ENCODE measurements at regions not wholly inside any gene's neighbourhood (a gene's known extent, or its start where the extent isn't known, plus 50 kb on each side); places are given as distances from the start of the nearest gene placed in this dataset.

- H3K9ac ChIP-seq (ENCODE audit: low read length) = no peak overlapping the region
- H3K4me1 ChIP-seq (ENCODE audit: control insufficient read depth, insufficient read depth, low read length) = no peaks in the 10 kb centered on the region
- DNase-seq (ENCODE audit: low read depth) = no peak
- H3K9me3 ChIP-seq (ENCODE audit: control insufficient read depth, low read length) = peaks cover 14% of the 10 kb centered on the region
- no peaks in the 10 kb centered on the region for H3K36me3 ChIP-seq (ENCODE audit: control insufficient read depth, insufficient read depth, low read length, severe bottlenecking)
- no peaks in the 10 kb centered on the region for H3K27me3 ChIP-seq (replicated peaks; ENCODE audit: control insufficient read depth, insufficient read depth, low read length)
- no peak overlapping the region for H3K4me3 ChIP-seq (ENCODE audit: low read length)
Measured at GRCh38 chr3:25165306-25165705, 262.8 kb upstream of the RARB start.

GRCh38 chr3:25166016-25166415 lies 262.0 kb upstream of the RARB start:
- H3K27me3 ChIP-seq (replicated peaks; ENCODE audit: control insufficient read depth, insufficient read depth, low read length) = no peaks in the 10 kb centered on the region
- no peak overlapping the region for H3K9ac ChIP-seq (ENCODE audit: low read length)
- no peaks in the 10 kb centered on the region for H3K36me3 ChIP-seq (ENCODE audit: control insufficient read depth, insufficient read depth, low read length, severe bottlenecking)
- peaks cover 14% of the 10 kb centered on the region for H3K9me3 ChIP-seq (ENCODE audit: control insufficient read depth, low read length)
- DNase-seq (ENCODE audit: low read depth) = no peak
- no peak overlapping the region for H3K4me3 ChIP-seq (ENCODE audit: low read length)
- no peaks in the 10 kb centered on the region for H3K4me1 ChIP-seq (ENCODE audit: control insufficient read depth, insufficient read depth, low read length)

GRCh38 chr3:25169151-25169550 lies 258.9 kb upstream of the RARB start:
- H3K4me3 ChIP-seq (ENCODE audit: low read length) = no peak overlapping the region
- no peak for DNase-seq (ENCODE audit: low read depth)
- H3K27me3 ChIP-seq (replicated peaks; ENCODE audit: control insufficient read depth, insufficient read depth, low read length) = no peaks in the 10 kb centered on the region
- H3K9me3 ChIP-seq (ENCODE audit: control insufficient read depth, low read length) = peaks cover 12% of the 10 kb centered on the region
- H3K9ac ChIP-seq (ENCODE audit: low read length) = no peak overlapping the region
- H3K36me3 ChIP-seq (ENCODE audit: control insufficient read depth, insufficient read depth, low read length, severe bottlenecking) = no peaks in the 10 kb centered on the region
- H3K4me1 ChIP-seq (ENCODE audit: control insufficient read depth, insufficient read depth, low read length) = no peaks in the 10 kb centered on the region

GRCh38 chr3:25170021-25170420 lies 258.0 kb upstream of the RARB start:
- peaks cover 12% of the 10 kb centered on the region for H3K9me3 ChIP-seq (ENCODE audit: control insufficient read depth, low read length)
- no peak for DNase-seq (ENCODE audit: low read depth)
- no peak overlapping the region for H3K4me3 ChIP-seq (ENCODE audit: low read length)
- no peaks in the 10 kb centered on the region for H3K4me1 ChIP-seq (ENCODE audit: control insufficient read depth, insufficient read depth, low read length)
- H3K9ac ChIP-seq (ENCODE audit: low read length) = no peak overlapping the region
- no peaks in the 10 kb centered on the region for H3K27me3 ChIP-seq (replicated peaks; ENCODE audit: control insufficient read depth, insufficient read depth, low read length)
- no peaks in the 10 kb centered on the region for H3K36me3 ChIP-seq (ENCODE audit: control insufficient read depth, insufficient read depth, low read length, severe bottlenecking)

- peak; percentile 57 for DNase-seq (ENCODE audit: low read depth)
Measured at GRCh38 chr3:25171118-25171807, 256.8 kb upstream of the RARB start.

GRCh38 chr3:25171897-25172296 lies 256.2 kb upstream of the RARB start:
- Histone ChIP-seq H3K36me3 (ENCODE audit: control insufficient read depth, insufficient read depth, low read length, severe bottlenecking) (no peaks in the 10 kb centered on the region), H3K9ac (ENCODE audit: low read length) (no peak overlapping the region)

More at GRCh38 chr3:25171118-25171807, 256.8 kb upstream of the RARB start:
- Histone ChIP-seq H3K4me3 (ENCODE audit: low read length) (no peak overlapping the region), H3K9me3 (ENCODE audit: control insufficient read depth, low read length) (peaks cover 12% of the 10 kb centered on the region), H3K27me3 (replicated peaks; ENCODE audit: control insufficient read depth, insufficient read depth, low read length) (no peaks in the 10 kb centered on the region), H3K4me1 (ENCODE audit: control insufficient read depth, insufficient read depth, low read length) (no peaks in the 10 kb centered on the region), H3K9ac (ENCODE audit: low read length) (no peak overlapping the region), H3K36me3 (ENCODE audit: control insufficient read depth, insufficient read depth, low read length, severe bottlenecking) (no peaks in the 10 kb centered on the region)

GRCh38 chr3:25173606-25174005 lies 254.5 kb upstream of the RARB start:
- Histone ChIP-seq H3K9me3 (ENCODE audit: control insufficient read depth, low read length) (peaks cover 10% of the 10 kb centered on the region), H3K36me3 (ENCODE audit: control insufficient read depth, insufficient read depth, low read length, severe bottlenecking) (no peaks in the 10 kb centered on the region), H3K4me1 (ENCODE audit: control insufficient read depth, insufficient read depth, low read length) (no peaks in the 10 kb centered on the region), H3K4me3 (ENCODE audit: low read length) (no peak overlapping the region), H3K9ac (ENCODE audit: low read length) (no peak overlapping the region), H3K27me3 (replicated peaks; ENCODE audit: control insufficient read depth, insufficient read depth, low read length) (no peaks in the 10 kb centered on the region)
- no peak for DNase-seq (ENCODE audit: low read depth)

More at GRCh38 chr3:25171897-25172296, 256.2 kb upstream of the RARB start:
- H3K4me1 ChIP-seq (ENCODE audit: control insufficient read depth, insufficient read depth, low read length) = no peaks in the 10 kb centered on the region
- no peak overlapping the region for H3K4me3 ChIP-seq (ENCODE audit: low read length)
- no peaks in the 10 kb centered on the region for H3K27me3 ChIP-seq (replicated peaks; ENCODE audit: control insufficient read depth, insufficient read depth, low read length)
- peaks cover 12% of the 10 kb centered on the region for H3K9me3 ChIP-seq (ENCODE audit: control insufficient read depth, low read length)
- no peak for DNase-seq (ENCODE audit: low read depth)

GRCh38 chr3:25174251-25174650 lies 253.8 kb upstream of the RARB start:
- Histone ChIP-seq H3K4me1 (ENCODE audit: control insufficient read depth, insufficient read depth, low read length) (no peaks in the 10 kb centered on the region), H3K36me3 (ENCODE audit: control insufficient read depth, insufficient read depth, low read length, severe bottlenecking) (no peaks in the 10 kb centered on the region), H3K4me3 (ENCODE audit: low read length) (no peak overlapping the region), H3K27me3 (replicated peaks; ENCODE audit: control insufficient read depth, insufficient read depth, low read length) (no peaks in the 10 kb centered on the region), H3K9ac (ENCODE audit: low read length) (no peak overlapping the region), H3K9me3 (ENCODE audit: control insufficient read depth, low read length) (peaks cover 4% of the 10 kb centered on the region)
- DNase-seq (ENCODE audit: low read depth) = no peak

- Histone ChIP-seq H3K9me3 (ENCODE audit: control insufficient read depth, low read length) (no peaks in the 10 kb centered on the region), H3K4me1 (ENCODE audit: control insufficient read depth, insufficient read depth, low read length) (no peaks in the 10 kb centered on the region), H3K4me3 (ENCODE audit: low read length) (no peak overlapping the region), H3K36me3 (ENCODE audit: control insufficient read depth, insufficient read depth, low read length, severe bottlenecking) (no peaks in the 10 kb centered on the region), H3K9ac (ENCODE audit: low read length) (no peak overlapping the region), H3K27me3 (replicated peaks; ENCODE audit: control insufficient read depth, insufficient read depth, low read length) (no peaks in the 10 kb centered on the region)
- DNase-seq (ENCODE audit: low read depth) = peak; percentile 46
Measured at GRCh38 chr3:25177041-25177440, 251.0 kb upstream of the RARB start.

GRCh38 chr3:25178672-25179071 lies 249.4 kb upstream of the RARB start:
- no peaks in the 10 kb centered on the region for H3K36me3 ChIP-seq (ENCODE audit: control insufficient read depth, insufficient read depth, low read length, severe bottlenecking)
- H3K4me3 ChIP-seq (ENCODE audit: low read length) = no peak overlapping the region
- H3K9me3 ChIP-seq (ENCODE audit: control insufficient read depth, low read length) = no peaks in the 10 kb centered on the region
- H3K27me3 ChIP-seq (replicated peaks; ENCODE audit: control insufficient read depth, insufficient read depth, low read length) = no peaks in the 10 kb centered on the region
- no peak for DNase-seq (ENCODE audit: low read depth)
- no peak overlapping the region for H3K9ac ChIP-seq (ENCODE audit: low read length)
- H3K4me1 ChIP-seq (ENCODE audit: control insufficient read depth, insufficient read depth, low read length) = no peaks in the 10 kb centered on the region

- Histone ChIP-seq H3K36me3 (ENCODE audit: control insufficient read depth, insufficient read depth, low read length, severe bottlenecking) (no peaks in the 10 kb centered on the region), H3K4me1 (ENCODE audit: control insufficient read depth, insufficient read depth, low read length) (no peaks in the 10 kb centered on the region), H3K9ac (ENCODE audit: low read length) (no peak overlapping the region), H3K4me3 (ENCODE audit: low read length) (no peak overlapping the region), H3K27me3 (replicated peaks; ENCODE audit: control insufficient read depth, insufficient read depth, low read length) (no peaks in the 10 kb centered on the region), H3K9me3 (ENCODE audit: control insufficient read depth, low read length) (no peaks in the 10 kb centered on the region)
- no peak for DNase-seq (ENCODE audit: low read depth)
Measured at GRCh38 chr3:25181096-25181495, 247.0 kb upstream of the RARB start.

- Histone ChIP-seq H3K4me1 (ENCODE audit: control insufficient read depth, insufficient read depth, low read length) (no peaks in the 10 kb centered on the region), H3K4me3 (ENCODE audit: low read length) (no peak overlapping the region), H3K36me3 (ENCODE audit: control insufficient read depth, insufficient read depth, low read length, severe bottlenecking) (no peaks in the 10 kb centered on the region), H3K9me3 (ENCODE audit: control insufficient read depth, low read length) (no peaks in the 10 kb centered on the region), H3K27me3 (replicated peaks; ENCODE audit: control insufficient read depth, insufficient read depth, low read length) (no peaks in the 10 kb centered on the region), H3K9ac (ENCODE audit: low read length) (no peak overlapping the region)
- DNase-seq (ENCODE audit: low read depth) = no peak
Measured at GRCh38 chr3:25182794-25183193, 245.3 kb upstream of the RARB start.
